Uterus (tissue), 3 donors: ENCODE measurements at regions not wholly inside any gene's neighbourhood (a gene's known extent, or its start where the extent isn't known, plus 50 kb on each side); places are given as distances from the start of the nearest gene placed in this dataset.

Experiments
- DNase-seq, 2 donors: peaks; one replicate each; pipeline ENCODE4 v3.0.0-alpha.2; 2019 to 2020
- H3K27ac ChIP-seq, 2 donors: fragments of 200-600 bp; sonication (generic); 1 replicate in 1 of 2; 2 replicates in 1 of 2; pipeline ENCODE4 v1.5.1; 2016 to 2018
- H3K27me3 ChIP-seq, 2 donors: fragments of 200-600 bp; sonication (generic); one replicate each; pipeline ENCODE4 v1.5.1; 2018 to 2019; ENCODE audit warnings: control low read depth in 1 of 2
- H3K36me3 ChIP-seq, 2 donors: fragments of 200-600 bp; sonication (generic); one replicate each; pipeline ENCODE4 v1.5.1; 2019; ENCODE audit warnings: control low read depth in 1 of 2
- H3K4me1 ChIP-seq, 2 donors: fragments of 200-600 bp; sonication (generic); one replicate each; pipeline ENCODE4 v1.5.1; 2018 to 2019; ENCODE audit warnings: control low read depth in 1 of 2
- H3K4me3 ChIP-seq, 2 donors: fragments of 200-600 bp; sonication (generic); 1 replicate in 1 of 2; 2 replicates in 1 of 2; pipeline ENCODE4 v1.5.1; 2018 to 2019; ENCODE audit warnings: mild to moderate bottlenecking in 1 of 2
- H3K9me3 ChIP-seq, 2 donors: fragments of 200-600 bp; sonication (generic); one replicate each; pipeline ENCODE4 v1.5.1; 2019; ENCODE audit warnings: control low read depth in 1 of 2
- POLR2A ChIP-seq, 2 donors: fragments of 450-650 bp; IDR thresholded peaks; one replicate each; pipeline ENCODE4 v1.6.1; 2016; ENCODE audit warnings: antibody characterized with exemption in 2 of 2, mild to moderate bottlenecking in 1 of 2, moderate library complexity in 1 of 2
- intact Hi-C: fragments of 100-400 bp; cut with DNase I; formaldehyde crosslinking; loops from one replicate; pipeline ENCODE4 v1.15.1; 2023; ENCODE audit warnings: low total_unique reads
- TF ChIP-seq, protein P1 (sequence below), 4 experiments: fragments of 200-600 bp in 2 of 4; fragments of 450-650 bp in 2 of 4; sonication (generic) in 2 of 4; IDR thresholded peaks; one replicate each; pipeline ENCODE4 v1.5.1; 2016 to 2019; ENCODE audit warnings: antibody characterized with exemption in 4 of 4, mild to moderate bottlenecking in 2 of 4, moderate library complexity in 1 of 4
- donor health status: DM: yes; HTN: yes; CAD: no.

DNA sequence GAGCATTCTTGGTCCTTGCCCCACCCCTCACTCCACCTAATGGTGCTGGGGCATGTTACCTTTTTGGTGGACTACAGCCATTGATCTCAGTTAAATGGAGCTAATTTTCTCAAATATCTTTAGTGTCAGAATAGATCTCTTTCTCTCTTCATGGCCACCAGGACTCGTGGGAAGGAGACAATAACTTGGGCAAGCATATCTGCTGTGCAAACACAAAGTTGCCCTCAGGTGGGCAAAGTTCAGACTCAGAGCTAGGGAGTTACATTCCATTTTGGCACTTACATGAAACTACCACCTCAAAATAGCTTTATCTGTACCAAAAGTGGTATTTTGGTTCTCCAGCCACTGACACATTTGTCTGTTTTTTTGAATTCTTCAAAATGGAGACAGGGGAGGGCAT lies 671.9 kb upstream of the KLF4 start:
- no peaks in the 10 kb centered on the region for H3K9me3 ChIP-seq
- H3K4me1 ChIP-seq, result no peaks in the 10 kb centered on the region
- intact Hi-C loops, result no loop called here
- H3K27ac ChIP-seq, result no peak overlapping the region
- no peak for DNase-seq
- TF ChIP-seq, protein P1, sequence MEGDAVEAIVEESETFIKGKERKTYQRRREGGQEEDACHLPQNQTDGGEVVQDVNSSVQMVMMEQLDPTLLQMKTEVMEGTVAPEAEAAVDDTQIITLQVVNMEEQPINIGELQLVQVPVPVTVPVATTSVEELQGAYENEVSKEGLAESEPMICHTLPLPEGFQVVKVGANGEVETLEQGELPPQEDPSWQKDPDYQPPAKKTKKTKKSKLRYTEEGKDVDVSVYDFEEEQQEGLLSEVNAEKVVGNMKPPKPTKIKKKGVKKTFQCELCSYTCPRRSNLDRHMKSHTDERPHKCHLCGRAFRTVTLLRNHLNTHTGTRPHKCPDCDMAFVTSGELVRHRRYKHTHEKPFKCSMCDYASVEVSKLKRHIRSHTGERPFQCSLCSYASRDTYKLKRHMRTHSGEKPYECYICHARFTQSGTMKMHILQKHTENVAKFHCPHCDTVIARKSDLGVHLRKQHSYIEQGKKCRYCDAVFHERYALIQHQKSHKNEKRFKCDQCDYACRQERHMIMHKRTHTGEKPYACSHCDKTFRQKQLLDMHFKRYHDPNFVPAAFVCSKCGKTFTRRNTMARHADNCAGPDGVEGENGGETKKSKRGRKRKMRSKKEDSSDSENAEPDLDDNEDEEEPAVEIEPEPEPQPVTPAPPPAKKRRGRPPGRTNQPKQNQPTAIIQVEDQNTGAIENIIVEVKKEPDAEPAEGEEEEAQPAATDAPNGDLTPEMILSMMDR (IDR thresholded peaks at IDR 0.05), result no peak
- TF ChIP-seq POLR2A (IDR thresholded peaks at IDR 0.05), result no peak
- H3K4me3 ChIP-seq, result no peak overlapping the region
- no peaks in the 10 kb centered on the region for H3K27me3 ChIP-seq
- no peaks in the 10 kb centered on the region for H3K36me3 ChIP-seq

DNA sequence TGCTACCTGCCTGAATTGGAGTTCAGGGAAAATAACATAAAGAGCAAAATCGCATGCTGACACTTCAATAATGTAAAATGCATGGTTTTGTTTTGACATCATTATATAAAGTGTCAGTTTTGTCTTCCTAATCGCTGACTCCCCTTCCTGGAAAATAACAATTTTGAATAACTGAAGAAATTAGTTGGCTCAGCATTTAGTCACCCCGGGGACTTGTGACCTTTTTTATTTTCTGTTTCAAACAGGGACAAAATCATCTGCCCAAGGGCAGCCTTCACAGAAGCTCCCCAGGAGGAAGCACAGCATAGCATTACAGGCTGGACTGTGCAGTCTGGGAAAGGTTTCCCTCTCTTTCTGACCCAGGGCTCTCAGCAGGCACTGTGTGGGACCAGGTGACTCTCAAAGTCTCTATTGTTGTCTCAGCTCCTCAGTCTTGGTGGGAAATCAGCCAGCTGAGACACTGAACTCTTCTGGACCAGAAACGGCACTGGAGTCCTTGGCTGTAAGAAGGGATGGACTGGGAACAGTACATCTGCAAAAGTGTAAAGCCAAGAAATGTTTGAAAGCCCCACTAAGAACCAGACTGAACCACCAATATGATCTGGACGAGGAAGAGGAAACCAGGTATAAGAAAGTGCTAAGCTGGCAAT lies 671.3 kb upstream of the KLF4 start:
- H3K9me3 ChIP-seq, result no peaks in the 10 kb centered on the region
- no peaks in the 10 kb centered on the region for H3K4me1 ChIP-seq
- no peaks in the 10 kb centered on the region for H3K36me3 ChIP-seq
- no peak for DNase-seq
- intact Hi-C loops, result no loop called here
- H3K27me3 ChIP-seq, result no peaks in the 10 kb centered on the region
- no peak overlapping the region for H3K4me3 ChIP-seq
- TF ChIP-seq, protein P1 (IDR thresholded peaks at IDR 0.05), result no peak
- no peak for TF ChIP-seq POLR2A (IDR thresholded peaks at IDR 0.05)
- H3K27ac ChIP-seq, result no peak overlapping the region

DNA sequence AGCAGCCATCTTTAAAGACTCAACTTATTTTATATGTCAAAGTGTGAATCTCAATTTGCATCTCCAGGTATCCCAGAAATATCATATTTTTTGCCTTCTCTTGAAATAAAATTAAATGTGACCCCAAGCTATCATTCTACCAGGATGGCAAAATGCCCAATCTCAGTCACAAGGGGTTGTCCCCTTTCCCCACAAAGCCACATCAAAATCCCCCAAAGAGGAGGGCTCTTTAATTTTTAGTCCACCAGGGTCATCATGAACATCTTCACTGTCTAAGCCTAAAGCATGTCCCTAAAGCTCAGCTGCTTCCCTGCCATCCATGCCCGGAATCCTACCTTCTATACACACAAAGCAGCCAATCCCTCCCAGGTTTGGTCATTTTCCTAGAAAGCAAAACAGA lies 670.5 kb upstream of the KLF4 start:
- intact Hi-C loops, result no loop called here
- Histone ChIP-seq H3K4me1 (no peaks in the 10 kb centered on the region), H3K4me3 (no peak overlapping the region), H3K27me3 (no peaks in the 10 kb centered on the region), H3K36me3 (no peaks in the 10 kb centered on the region), H3K9me3 (no peaks in the 10 kb centered on the region), H3K27ac (no peak overlapping the region)
- DNase-seq, result no peak
- TF ChIP-seq, protein P1 (IDR thresholded peaks at IDR 0.05), result no peak
- TF ChIP-seq POLR2A (IDR thresholded peaks at IDR 0.05), result no peak

DNA sequence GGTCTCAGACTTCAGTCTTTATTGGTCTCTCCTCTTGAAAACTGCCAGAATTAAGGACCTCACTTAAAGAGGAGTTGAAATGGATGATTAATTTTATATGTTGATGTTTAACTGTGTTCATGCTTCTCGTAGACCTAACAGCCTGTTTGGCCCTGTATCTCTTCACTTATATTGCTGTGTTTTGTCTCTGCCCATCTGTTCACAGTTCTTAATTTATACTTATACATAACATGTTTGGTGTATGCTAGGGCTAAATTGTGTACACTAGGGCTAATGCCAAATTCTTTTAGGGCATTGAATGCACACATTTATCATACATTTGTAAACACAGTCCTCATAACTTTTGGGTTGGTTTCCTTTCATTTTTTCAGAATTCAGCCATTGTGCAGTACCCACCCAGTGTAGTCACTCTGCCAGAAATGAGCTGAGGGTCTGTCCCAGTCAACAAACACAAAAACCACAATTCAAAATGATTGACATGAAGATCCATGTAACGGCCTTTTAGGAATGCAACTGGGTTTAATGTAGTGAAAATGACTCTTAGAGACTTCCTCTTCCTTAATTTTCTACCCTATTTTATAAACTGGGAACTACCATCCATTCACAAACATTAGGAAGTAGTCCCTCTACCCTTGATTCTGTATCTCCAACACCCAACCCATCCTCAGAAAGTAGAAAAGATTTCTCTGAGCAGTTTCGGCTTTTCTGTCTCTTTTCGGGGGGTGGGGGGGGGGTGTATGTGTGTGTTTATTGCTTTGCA lies 668.8 kb upstream of the KLF4 start:
- H3K9me3 ChIP-seq, result no peaks in the 10 kb centered on the region
- H3K4me1 ChIP-seq, result no peaks in the 10 kb centered on the region
- H3K27ac ChIP-seq, result no peak overlapping the region
- intact Hi-C loops, result no loop called here
- TF ChIP-seq, protein P1 (IDR thresholded peaks at IDR 0.05), result no peak
- no peak for TF ChIP-seq POLR2A (IDR thresholded peaks at IDR 0.05)
- no peak for DNase-seq
- no peaks in the 10 kb centered on the region for H3K36me3 ChIP-seq
- no peaks in the 10 kb centered on the region for H3K27me3 ChIP-seq
- H3K4me3 ChIP-seq, result no peak overlapping the region

DNA sequence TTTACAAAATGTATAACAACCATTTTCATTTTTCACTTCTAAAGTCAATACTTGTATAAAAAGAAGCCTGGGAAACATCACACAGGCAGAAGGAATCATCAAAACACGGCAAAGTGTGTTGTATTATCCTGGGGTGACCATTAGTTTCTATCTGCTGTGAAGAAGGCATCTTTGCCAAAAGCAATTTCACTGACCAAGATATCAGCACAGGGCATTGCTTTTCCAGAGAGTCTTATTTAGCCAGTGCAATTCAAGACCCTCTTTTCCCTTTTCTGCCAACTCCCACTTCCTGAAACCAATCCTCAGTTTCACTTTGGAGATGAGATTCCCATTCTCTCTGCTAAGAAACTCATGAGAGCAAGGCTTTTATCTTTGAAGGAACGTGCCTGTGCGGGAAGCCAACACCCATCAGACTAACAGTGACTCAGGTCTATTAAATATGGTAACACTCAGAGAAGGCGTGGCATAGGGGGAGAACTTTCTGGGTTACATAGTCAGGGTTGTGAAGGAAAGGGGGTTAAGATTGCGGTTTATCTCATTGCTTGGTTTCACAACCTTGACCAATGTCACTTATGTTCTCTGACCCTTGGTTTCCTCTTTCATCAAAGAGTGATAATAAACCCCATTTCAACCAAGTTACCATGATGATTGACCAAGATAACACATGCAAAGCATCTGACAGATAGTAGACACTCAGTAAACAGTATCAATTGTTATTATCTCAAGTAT lies 666.9 kb upstream of the KLF4 start:
- Histone ChIP-seq H3K36me3 (no peaks in the 10 kb centered on the region), H3K9me3 (no peaks in the 10 kb centered on the region), H3K27ac (no peak overlapping the region), H3K4me3 (no peak overlapping the region), H3K4me1 (no peaks in the 10 kb centered on the region), H3K27me3 (no peaks in the 10 kb centered on the region)
- TF ChIP-seq POLR2A (IDR thresholded peaks at IDR 0.05), result no peak
- TF ChIP-seq, protein P1 (IDR thresholded peaks at IDR 0.05), result no peak
- DNase-seq, result no peak
- intact Hi-C loops, result no loop called here
